Osteocyte (in vitro differentiated cells): ENCODE measurements at regions not wholly inside any gene's neighbourhood (a gene's known extent, or its start where the extent isn't known, plus 50 kb on each side); places are given as distances from the start of the nearest gene placed in this dataset.

Source experiments
- DNase-seq: peaks from one replicate; pipeline ENCODE4 v3.0.0; 2021; ENCODE audit warnings: mixed read lengths; ENCODE audit not compliant: unreplicated experiment; ENCODE audit errors: extremely low spot score
- H3K27ac Mint-ChIP-seq: one replicate; pipeline ENCODE4 v1.8.0; 2021; ENCODE audit warnings: mild to moderate bottlenecking, mixed read lengths; ENCODE audit not compliant: unreplicated experiment
- H3K27me3 Mint-ChIP-seq: one replicate; pipeline ENCODE4 v1.8.0; 2021; ENCODE audit warnings: mixed read lengths; ENCODE audit not compliant: unreplicated experiment
- H3K36me3 Mint-ChIP-seq: one replicate; pipeline ENCODE4 v1.8.0; 2021; ENCODE audit warnings: mixed read lengths; ENCODE audit not compliant: unreplicated experiment
- H3K4me1 Mint-ChIP-seq: one replicate; pipeline ENCODE4 v1.8.0; 2021; ENCODE audit warnings: mixed read lengths; ENCODE audit not compliant: unreplicated experiment
- H3K4me3 Mint-ChIP-seq: one replicate; pipeline ENCODE4 v1.8.0; 2021; ENCODE audit warnings: mild to moderate bottlenecking, moderate library complexity, mixed read lengths; ENCODE audit not compliant: unreplicated experiment
- H3K9me3 Mint-ChIP-seq: one replicate; pipeline ENCODE4 v1.8.0; 2021; ENCODE audit warnings: mixed read lengths; ENCODE audit not compliant: unreplicated experiment
- TF ChIP-seq, protein P1 (sequence below): fragments of 200-600 bp; sonication (generic); IDR thresholded peaks from 2 replicates; pipeline ENCODE4 v1.5.0; 2021; ENCODE audit warnings: antibody characterized with exemption, mild to moderate bottlenecking, moderate library complexity

DNA sequence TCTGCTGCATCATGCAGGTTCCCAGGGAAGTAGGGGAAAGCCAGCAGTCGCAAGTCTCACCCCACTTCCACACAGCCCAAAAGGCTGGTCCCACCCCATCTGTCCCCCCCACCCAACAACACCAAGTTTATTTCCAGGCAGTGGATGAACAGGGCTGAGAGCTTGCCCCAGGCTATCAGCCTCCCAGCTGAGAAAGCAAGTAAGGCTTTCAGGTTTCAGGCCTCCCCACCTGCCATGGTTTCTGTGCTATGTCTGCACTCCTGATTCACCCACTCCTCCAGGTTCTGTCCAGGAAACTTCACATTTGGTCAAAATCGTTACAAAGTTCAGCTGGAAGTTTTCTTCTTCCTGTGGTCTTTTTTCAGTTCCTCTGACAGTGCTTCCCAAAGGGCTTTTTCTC lies 97.5 kb upstream of the HS3ST3A1 start:
- H3K4me1 Mint-ChIP-seq: no peaks in the 10 kb centered on the region
- H3K27me3 Mint-ChIP-seq: peaks cover 13% of the 10 kb centered on the region
- peaks cover 22% of the 10 kb centered on the region for H3K9me3 Mint-ChIP-seq
- no peaks in the 10 kb centered on the region for H3K36me3 Mint-ChIP-seq
- no peak overlapping the region for H3K4me3 Mint-ChIP-seq
- TF ChIP-seq, protein P1, sequence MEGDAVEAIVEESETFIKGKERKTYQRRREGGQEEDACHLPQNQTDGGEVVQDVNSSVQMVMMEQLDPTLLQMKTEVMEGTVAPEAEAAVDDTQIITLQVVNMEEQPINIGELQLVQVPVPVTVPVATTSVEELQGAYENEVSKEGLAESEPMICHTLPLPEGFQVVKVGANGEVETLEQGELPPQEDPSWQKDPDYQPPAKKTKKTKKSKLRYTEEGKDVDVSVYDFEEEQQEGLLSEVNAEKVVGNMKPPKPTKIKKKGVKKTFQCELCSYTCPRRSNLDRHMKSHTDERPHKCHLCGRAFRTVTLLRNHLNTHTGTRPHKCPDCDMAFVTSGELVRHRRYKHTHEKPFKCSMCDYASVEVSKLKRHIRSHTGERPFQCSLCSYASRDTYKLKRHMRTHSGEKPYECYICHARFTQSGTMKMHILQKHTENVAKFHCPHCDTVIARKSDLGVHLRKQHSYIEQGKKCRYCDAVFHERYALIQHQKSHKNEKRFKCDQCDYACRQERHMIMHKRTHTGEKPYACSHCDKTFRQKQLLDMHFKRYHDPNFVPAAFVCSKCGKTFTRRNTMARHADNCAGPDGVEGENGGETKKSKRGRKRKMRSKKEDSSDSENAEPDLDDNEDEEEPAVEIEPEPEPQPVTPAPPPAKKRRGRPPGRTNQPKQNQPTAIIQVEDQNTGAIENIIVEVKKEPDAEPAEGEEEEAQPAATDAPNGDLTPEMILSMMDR: no peak
- no peak for DNase-seq
- no peak overlapping the region for H3K27ac Mint-ChIP-seq

DNA sequence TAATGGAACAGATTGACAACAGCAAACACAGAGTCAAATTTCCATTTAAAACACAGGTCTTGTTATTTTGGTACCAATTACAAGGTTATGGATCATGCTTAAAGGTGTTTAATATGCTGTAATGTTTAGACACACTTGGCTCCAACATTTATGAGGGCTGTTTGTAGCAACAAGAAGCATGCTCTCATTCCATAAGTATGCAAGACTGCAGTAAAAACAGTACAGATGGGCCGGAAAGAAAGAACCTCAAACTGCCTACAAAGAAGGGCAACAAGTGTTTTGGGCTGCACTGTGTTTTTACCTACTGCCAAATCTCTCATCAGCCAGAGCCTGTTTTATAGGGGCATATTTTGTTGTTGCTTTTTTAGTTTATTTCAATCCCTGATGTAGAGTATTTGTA lies 100.5 kb upstream of the HS3ST3A1 start:
- DNase-seq: no peak
- Mint-ChIP-seq H3K36me3 (no peaks in the 10 kb centered on the region), H3K27me3 (peaks cover 19% of the 10 kb centered on the region), H3K27ac (no peak overlapping the region), H3K4me1 (no peaks in the 10 kb centered on the region), H3K4me3 (no peak overlapping the region), H3K9me3 (peaks cover 12% of the 10 kb centered on the region)
- TF ChIP-seq, protein P1: no peak

DNA sequence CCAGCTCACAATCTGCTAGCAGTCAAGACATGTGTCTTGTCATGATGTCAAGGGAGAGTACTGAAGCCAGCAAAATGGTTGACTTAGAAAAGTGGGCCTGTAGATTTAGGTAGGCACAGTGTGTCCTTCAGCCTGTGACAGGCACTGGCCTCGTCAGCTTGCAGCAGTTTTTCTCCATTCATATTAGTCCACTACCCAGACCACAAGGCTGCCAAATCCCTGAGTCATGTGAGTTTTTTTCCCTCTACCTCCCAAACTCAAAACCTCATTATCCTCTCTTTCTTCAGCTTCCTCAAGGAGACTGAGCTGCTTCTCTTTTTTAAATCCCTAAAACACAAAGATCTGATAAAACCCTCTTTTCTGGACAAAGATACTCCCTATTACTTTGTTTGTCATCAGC lies 102.6 kb upstream of the HS3ST3A1 start:
- no peak for DNase-seq
- Mint-ChIP-seq H3K4me3 (no peak overlapping the region), H3K36me3 (no peaks in the 10 kb centered on the region), H3K4me1 (no peaks in the 10 kb centered on the region), H3K27ac (no peak overlapping the region), H3K27me3 (peaks cover 30% of the 10 kb centered on the region), H3K9me3 (no peaks in the 10 kb centered on the region)
- TF ChIP-seq, protein P1: no peak

DNA sequence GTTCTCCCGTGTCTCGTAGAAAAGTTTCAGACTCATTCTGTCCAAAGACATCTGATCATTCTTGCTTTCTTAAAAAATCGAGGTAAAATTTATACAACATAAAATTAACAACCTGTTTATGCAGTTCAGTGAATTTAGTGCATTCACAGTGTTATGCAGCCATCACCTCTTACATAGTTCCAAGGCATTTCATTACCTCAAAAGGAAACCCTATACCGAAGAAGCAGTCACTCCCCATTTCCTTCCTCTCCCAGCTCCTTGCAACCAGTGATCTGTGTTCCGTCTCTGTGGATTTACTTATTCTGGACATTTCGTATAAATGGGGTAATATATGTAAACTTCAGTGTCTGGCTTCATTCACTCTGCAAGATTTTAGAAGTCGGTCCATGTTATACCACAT lies 103.5 kb upstream of the HS3ST3A1 start:
- no peak for DNase-seq
- Mint-ChIP-seq H3K4me3 (no peak overlapping the region), H3K27ac (no peak overlapping the region), H3K36me3 (no peaks in the 10 kb centered on the region), H3K9me3 (no peaks in the 10 kb centered on the region), H3K4me1 (no peaks in the 10 kb centered on the region), H3K27me3 (peaks cover 33% of the 10 kb centered on the region)
- TF ChIP-seq, protein P1: no peak

DNA sequence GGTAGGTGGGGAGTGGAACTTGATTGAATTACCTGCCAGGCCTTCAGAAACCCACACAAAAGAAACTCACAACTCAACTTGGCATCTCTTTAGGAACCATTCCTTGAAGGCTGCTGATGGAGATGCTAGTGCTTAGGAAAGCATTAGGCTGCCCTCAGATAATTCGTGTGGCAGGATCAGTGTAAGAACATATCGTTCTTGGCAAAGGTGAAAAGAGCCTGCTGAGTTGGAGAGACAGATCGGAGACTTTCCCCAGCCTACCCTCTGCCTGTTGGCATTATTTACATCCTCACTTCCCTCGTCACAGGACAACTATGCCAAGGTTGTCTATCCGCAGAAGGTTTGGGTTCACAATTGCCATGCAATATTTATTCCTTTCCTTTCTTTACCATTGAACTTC lies 120.0 kb upstream of the HS3ST3A1 start:
- Mint-ChIP-seq H3K36me3 (no peaks in the 10 kb centered on the region), H3K27ac (no peak overlapping the region), H3K4me3 (no peak overlapping the region), H3K9me3 (peaks cover 3% of the 10 kb centered on the region), H3K4me1 (no peaks in the 10 kb centered on the region), H3K27me3 (no peaks in the 10 kb centered on the region)
- DNase-seq: no peak
- TF ChIP-seq, protein P1: no peak
